H1 (cell line): ENCODE measurements at regions not wholly inside any gene's neighbourhood (a gene's known extent, or its start where the extent isn't known, plus 50 kb on each side); places are given as distances from the start of the nearest gene placed in this dataset.

Experiments
- FOSL1 ChIP-seq: IDR thresholded peaks from 2 replicates; pipeline ENCODE4 v1.6.1; 2011; ENCODE audit warnings: mild to moderate bottlenecking, low read depth, low read length, moderate library complexity; ENCODE audit not compliant: insufficient read depth
- HDAC6 ChIP-seq: IDR thresholded peaks from one replicate; pipeline ENCODE4 v1.7.1; 2012; ENCODE audit warnings: low read depth, mild to moderate bottlenecking, inconsistent platforms, low read length, moderate library complexity
- POU5F1 ChIP-seq: IDR thresholded peaks from 2 replicates; pipeline ENCODE4 v1.6.1; 2011; ENCODE audit warnings: low read depth, mild to moderate bottlenecking, low read length, moderate library complexity

DNA sequence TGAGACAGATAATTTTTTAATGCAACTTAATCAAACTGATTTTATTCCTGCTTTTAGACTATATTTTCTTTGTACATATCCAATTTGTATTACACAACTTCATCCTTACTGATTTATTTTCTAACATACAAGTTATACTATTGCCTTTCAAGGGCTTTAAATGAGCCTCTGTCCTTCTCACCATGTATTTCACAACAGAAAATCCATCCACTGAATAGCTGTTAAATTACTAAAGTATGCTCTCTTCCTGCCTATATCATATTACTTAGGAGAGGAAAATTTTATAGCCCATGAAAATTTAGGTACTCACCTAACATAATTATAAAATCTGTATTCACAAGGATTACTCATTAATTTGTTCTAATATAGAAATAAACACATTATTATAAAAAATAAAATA, 528.6 kb downstream of the ANKRD50 start (continued):
- TF ChIP-seq FOSL1 (no peak), HDAC6 (no peak), POU5F1 (no peak)
